Thoracic aorta (tissue), 2 donors: ENCODE measurements at regions not wholly inside any gene's neighbourhood (a gene's known extent, or its start where the extent isn't known, plus 50 kb on each side); places are given as distances from the start of the nearest gene placed in this dataset.

Source experiments
- ATAC-seq: fragments of 150-250 bp; one replicate; pipeline ENCODE4 v1.8.0; 2017; ENCODE audit warnings: low read depth; ENCODE audit not compliant: insufficient number of reproducible peaks, low FRiP score
- DNase-seq: peaks from one replicate; pipeline ENCODE4 v3.0.0-alpha.2; 2020; ENCODE audit warnings: low spot score
- H3K27ac ChIP-seq, 2 donors: fragments of 200-600 bp; sonication (generic); 1 replicate in 1 of 2; 2 replicates in 1 of 2; pipeline ENCODE4 v1.5.1; 2016; ENCODE audit warnings: mild to moderate bottlenecking in 2 of 2, moderate library complexity in 2 of 2
- H3K27me3 ChIP-seq: fragments of 200-600 bp; sonication (generic); replicated peaks from 2 replicates; pipeline ENCODE4 v1.6.0; 2016; ENCODE audit warnings: mild to moderate bottlenecking; ENCODE audit not compliant: insufficient read depth
- H3K36me3 ChIP-seq: fragments of 200-600 bp; sonication (generic); one replicate; pipeline ENCODE4 v1.5.1; 2016
- H3K4me1 ChIP-seq, 2 donors: fragments of 200-600 bp; sonication (generic); 1 replicate in 1 of 2; 2 replicates in 1 of 2; pipeline versions ENCODE4 v1.5.1 to v1.6.0; 2016; ENCODE audit warnings: low read depth in 2 of 2, mild to moderate bottlenecking in 1 of 2; ENCODE audit not compliant: control insufficient read depth in 1 of 2
- H3K4me3 ChIP-seq: fragments of 200-600 bp; sonication (generic); 2 replicates; pipeline ENCODE4 v1.5.1; 2016; ENCODE audit warnings: mild to moderate bottlenecking
- H3K9me3 ChIP-seq: fragments of 200-600 bp; sonication (generic); 2 replicates; pipeline ENCODE4 v1.5.1; 2016
- TF ChIP-seq, protein P1 (sequence below): fragments of 200-600 bp; sonication (generic); IDR thresholded peaks from one replicate; pipeline ENCODE4 v1.5.1; 2019; ENCODE audit warnings: antibody characterized with exemption

DNA sequence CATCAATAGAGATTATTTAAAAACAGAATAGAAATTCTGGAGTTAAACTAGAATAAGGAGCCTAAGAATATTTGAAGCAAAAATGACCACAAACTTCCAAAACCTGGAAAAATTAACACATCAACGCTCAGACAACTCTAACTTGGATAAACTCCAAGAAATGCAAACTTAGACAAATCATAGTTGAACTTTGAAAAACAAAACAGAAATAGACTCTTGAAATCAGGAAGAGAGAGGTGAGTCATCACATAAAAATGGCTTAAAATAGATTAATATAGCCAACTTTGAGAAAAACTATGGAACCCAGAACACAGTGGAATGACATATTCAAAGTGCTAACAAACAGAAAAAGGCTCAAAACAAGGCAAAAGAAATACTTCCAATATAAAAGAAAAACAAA lies 974.2 kb downstream of the JRKL start:
- TF ChIP-seq, protein P1, sequence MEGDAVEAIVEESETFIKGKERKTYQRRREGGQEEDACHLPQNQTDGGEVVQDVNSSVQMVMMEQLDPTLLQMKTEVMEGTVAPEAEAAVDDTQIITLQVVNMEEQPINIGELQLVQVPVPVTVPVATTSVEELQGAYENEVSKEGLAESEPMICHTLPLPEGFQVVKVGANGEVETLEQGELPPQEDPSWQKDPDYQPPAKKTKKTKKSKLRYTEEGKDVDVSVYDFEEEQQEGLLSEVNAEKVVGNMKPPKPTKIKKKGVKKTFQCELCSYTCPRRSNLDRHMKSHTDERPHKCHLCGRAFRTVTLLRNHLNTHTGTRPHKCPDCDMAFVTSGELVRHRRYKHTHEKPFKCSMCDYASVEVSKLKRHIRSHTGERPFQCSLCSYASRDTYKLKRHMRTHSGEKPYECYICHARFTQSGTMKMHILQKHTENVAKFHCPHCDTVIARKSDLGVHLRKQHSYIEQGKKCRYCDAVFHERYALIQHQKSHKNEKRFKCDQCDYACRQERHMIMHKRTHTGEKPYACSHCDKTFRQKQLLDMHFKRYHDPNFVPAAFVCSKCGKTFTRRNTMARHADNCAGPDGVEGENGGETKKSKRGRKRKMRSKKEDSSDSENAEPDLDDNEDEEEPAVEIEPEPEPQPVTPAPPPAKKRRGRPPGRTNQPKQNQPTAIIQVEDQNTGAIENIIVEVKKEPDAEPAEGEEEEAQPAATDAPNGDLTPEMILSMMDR, result no peak
- no peak for ATAC-seq
- Histone ChIP-seq H3K27ac (peak overlapping the region in 1 of 2 donors; percentile 25), H3K4me1 (peaks cover 6 to 25% of the 10 kb centered on the region in 2 donors), H3K36me3 (no peaks in the 10 kb centered on the region), H3K27me3 (no peaks in the 10 kb centered on the region), H3K9me3 (peaks cover 7% of the 10 kb centered on the region), H3K4me3 (peak overlapping the region; percentile 3)
- DNase-seq, result no peak

DNA sequence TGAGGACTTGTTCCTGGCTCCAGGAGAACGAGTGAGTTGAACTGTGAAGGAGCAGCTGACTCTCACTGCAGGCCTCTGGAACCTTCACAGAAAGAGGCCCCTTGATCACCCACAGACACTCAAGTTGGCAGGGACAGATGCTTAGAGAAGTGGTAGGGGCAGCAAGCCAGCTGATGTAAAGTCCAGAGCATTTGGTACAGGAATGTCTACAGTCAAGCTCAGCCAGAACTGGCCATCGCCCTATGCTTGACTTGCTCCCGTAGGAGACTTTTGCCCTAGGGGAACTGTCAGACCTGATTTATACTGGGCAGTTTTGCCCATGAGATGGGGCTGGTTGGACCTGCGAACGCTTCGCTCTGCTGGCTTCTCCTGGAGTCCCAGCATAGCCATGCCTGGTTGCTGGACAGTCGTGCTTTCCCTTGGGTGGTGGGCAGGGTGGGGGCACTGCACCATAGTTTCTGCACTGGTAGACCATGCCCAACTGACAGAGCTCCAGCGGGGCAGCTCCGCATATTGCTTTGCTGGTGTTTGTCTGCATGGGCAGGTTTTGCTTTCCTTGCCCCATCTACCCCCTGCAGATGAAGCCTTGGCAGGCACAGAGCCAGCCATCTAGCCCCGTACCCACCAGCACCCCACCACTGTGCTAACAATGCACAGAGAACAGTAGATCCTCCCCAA lies 977.7 kb downstream of the JRKL start:
- no peaks in the 10 kb centered on the region for H3K36me3 ChIP-seq
- H3K27me3 ChIP-seq, result no peaks in the 10 kb centered on the region
- H3K27ac ChIP-seq, result no peak overlapping the region
- H3K4me3 ChIP-seq, result no peak overlapping the region
- no peak for DNase-seq
- H3K9me3 ChIP-seq, result peaks cover 7% of the 10 kb centered on the region
- TF ChIP-seq, protein P1, result no peak
- peaks cover 6 to 18% of the 10 kb centered on the region in 2 donors for H3K4me1 ChIP-seq
- ATAC-seq, result no peak

DNA sequence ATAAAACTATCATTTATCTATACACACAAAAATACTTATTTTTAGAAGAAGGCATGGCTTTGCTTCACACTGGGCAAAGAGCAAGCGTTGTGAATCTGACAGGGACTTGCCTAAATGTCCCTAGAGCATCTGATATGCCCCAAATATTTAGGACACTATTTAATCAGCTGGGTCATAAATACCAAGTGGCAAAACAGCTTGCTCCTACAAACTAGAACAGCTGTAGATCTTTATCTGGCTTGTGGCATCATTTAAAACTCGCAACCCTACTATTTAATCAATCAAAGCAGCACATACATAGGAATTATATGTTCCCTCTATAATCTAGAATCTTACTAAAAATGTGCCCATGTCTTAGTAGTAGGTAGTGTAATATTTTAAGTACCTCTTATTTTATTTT lies 999.5 kb downstream of the JRKL start:
- Histone ChIP-seq H3K4me1 (no peaks in the 10 kb centered on the region), H3K36me3 (no peaks in the 10 kb centered on the region), H3K27me3 (no peaks in the 10 kb centered on the region), H3K4me3 (no peak overlapping the region), H3K9me3 (no peaks in the 10 kb centered on the region), H3K27ac (no peak overlapping the region)
- no peak for DNase-seq
- no peak for ATAC-seq
- TF ChIP-seq, protein P1, result no peak

DNA sequence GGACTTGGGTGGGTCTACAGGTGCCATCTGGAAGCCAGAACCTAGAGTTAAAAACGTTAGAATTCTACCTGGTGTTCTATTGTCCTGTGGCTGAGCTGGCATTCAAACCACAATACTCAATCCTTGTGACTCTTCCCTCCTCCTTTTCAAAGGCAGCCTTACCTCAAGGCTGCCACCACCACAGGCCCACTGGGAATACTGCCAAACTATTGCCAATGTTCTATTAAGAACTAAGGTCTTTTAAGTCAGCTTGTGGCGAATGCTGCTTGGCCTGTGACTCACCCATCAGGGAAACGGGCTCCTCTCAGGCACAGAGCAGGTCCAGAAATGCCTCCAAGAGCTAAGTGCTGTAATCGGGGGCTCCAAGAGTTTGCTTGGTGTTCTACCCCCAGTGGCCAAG lies 1008.4 kb downstream of the JRKL start:
- H3K36me3 ChIP-seq, result no peaks in the 10 kb centered on the region
- no peak for ATAC-seq
- no peaks in the 10 kb centered on the region for H3K27me3 ChIP-seq
- DNase-seq, result no peak
- H3K4me1 ChIP-seq, result no peaks in the 10 kb centered on the region
- TF ChIP-seq, protein P1, result no peak
- H3K27ac ChIP-seq, result no peak overlapping the region
- no peak overlapping the region for H3K4me3 ChIP-seq
- H3K9me3 ChIP-seq, result no peaks in the 10 kb centered on the region

DNA sequence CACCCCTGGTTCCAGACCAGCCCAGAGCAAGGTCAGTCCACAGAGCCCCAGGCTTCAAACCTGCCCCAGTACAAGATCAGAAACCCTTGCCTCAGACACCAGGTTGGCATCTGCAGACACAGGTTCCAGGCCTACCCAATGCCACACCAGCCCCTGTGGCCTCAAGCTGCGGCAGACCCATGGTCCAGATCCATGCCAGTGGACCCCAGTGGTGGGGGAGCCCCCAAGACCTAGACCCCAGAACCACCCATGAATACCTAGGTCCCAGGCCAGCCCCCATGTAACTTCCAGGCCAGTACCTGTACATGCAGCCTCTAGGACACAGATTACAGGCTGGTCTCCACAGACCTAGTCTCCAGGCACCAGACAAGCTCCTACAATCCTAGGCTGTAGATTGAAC lies 1019.3 kb downstream of the JRKL start:
- no peak for ATAC-seq

More for the DNA sequence above, 1019.3 kb downstream of the JRKL start:
- TF ChIP-seq, protein P1, result no peak
- DNase-seq, result no peak
- Histone ChIP-seq H3K36me3 (no peaks in the 10 kb centered on the region), H3K27me3 (no peaks in the 10 kb centered on the region), H3K9me3 (peaks cover 10% of the 10 kb centered on the region), H3K4me1 (no peaks in the 10 kb centered on the region), H3K4me3 (no peak overlapping the region), H3K27ac (no peak overlapping the region)
